LNCaP clone FGC (cell line): ENCODE measurements at regions not wholly inside any gene's neighbourhood (a gene's known extent, or its start where the extent isn't known, plus 50 kb on each side); places are given as distances from the start of the nearest gene placed in this dataset.

Experiments
- DNase-seq: peaks from one replicate; pipeline ENCODE4 v3.0.0-alpha.2; 2011; ENCODE audit warnings: low read depth
- H3K4me3 ChIP-seq: 2 replicates; pipeline ENCODE4 v1.5.1; 2011; ENCODE audit warnings: mild to moderate bottlenecking, low read depth, low read length, control low read depth
- CTCF ChIP-seq: IDR thresholded peaks from 2 replicates; pipeline ENCODE4 v1.5.1; 2012; ENCODE audit warnings: mild to moderate bottlenecking; ENCODE audit not compliant: control insufficient read depth, insufficient read depth; ENCODE audit errors: extremely low read depth

GRCh38 chr3:72120039-72120438 is 335.1 kb upstream of the PROK2 start:
- DNase-seq = no peak
- no peak for TF ChIP-seq CTCF

GRCh38 chr3:72118628-72119027 is 333.7 kb upstream of the PROK2 start:
- TF ChIP-seq CTCF = no peak
- H3K4me3 ChIP-seq = no peak overlapping the region
- no peak for DNase-seq

More at GRCh38 chr3:72120039-72120438, 335.1 kb upstream of the PROK2 start:
- H3K4me3 ChIP-seq = no peak overlapping the region

GRCh38 chr3:72116226-72116625 is 331.3 kb upstream of the PROK2 start:
- no peak for DNase-seq
- no peak for TF ChIP-seq CTCF
- no peak overlapping the region for H3K4me3 ChIP-seq

GRCh38 chr3:72115307-72115706 is 330.4 kb upstream of the PROK2 start:
- no peak overlapping the region for H3K4me3 ChIP-seq
- no peak for TF ChIP-seq CTCF
- no peak for DNase-seq

GRCh38 chr3:72114773-72115172 is 329.8 kb upstream of the PROK2 start:
- no peak for TF ChIP-seq CTCF
- DNase-seq = no peak
- no peak overlapping the region for H3K4me3 ChIP-seq

- DNase-seq = no peak
These were observed 329.0 kb upstream of the PROK2 start for GRCh38 chr3:72113964-72114363.

More at GRCh38 chr3:72113964-72114363, 329.0 kb upstream of the PROK2 start:
- no peak for TF ChIP-seq CTCF
- no peak overlapping the region for H3K4me3 ChIP-seq
